Left lung (tissue), 4 donors: ENCODE measurements at regions not wholly inside any gene's neighbourhood (a gene's known extent, or its start where the extent isn't known, plus 50 kb on each side); places are given as distances from the start of the nearest gene placed in this dataset.

Experiments
- ATAC-seq: fragments of 200-7000 bp; cut with Tn5 transposase; one replicate; pipeline ENCODE4 v1.9.1; 2020; ENCODE audit warnings: moderate library complexity
- DNase-seq, 4 donors: peaks; one replicate each; pipeline ENCODE4 v3.0.0-alpha.2; 2013 to 2020
- H3K27ac ChIP-seq, 2 donors: fragments of 200-600 bp; sonication (generic) in 1 of 2; one replicate each; pipeline versions ENCODE4 v1.5.0 to v1.8.0; 2020 to 2021
- H3K27me3 ChIP-seq, 2 donors: fragments of 200-600 bp; sonication (generic) in 1 of 2; one replicate each; pipeline versions ENCODE4 v1.5.0 to v1.8.0; 2020 to 2021
- H3K36me3 ChIP-seq, 2 donors: fragments of 200-600 bp; sonication (generic) in 1 of 2; one replicate each; pipeline versions ENCODE4 v1.5.0 to v1.8.0; 2020 to 2021
- H3K4me1 ChIP-seq, 2 donors: fragments of 200-600 bp; one replicate each; pipeline ENCODE4 v1.8.0; 2021
- H3K4me3 ChIP-seq, 2 donors: fragments of 200-600 bp; sonication (generic) in 1 of 2; one replicate each; pipeline versions ENCODE4 v1.5.0 to v1.8.0; 2020 to 2021; ENCODE audit warnings: mild to moderate bottlenecking in 1 of 2
- H3K9me3 ChIP-seq, 2 donors: fragments of 200-600 bp; sonication (generic) in 1 of 2; one replicate each; pipeline versions ENCODE4 v1.5.0 to v1.8.0; 2020 to 2021
- CTCF ChIP-seq, 2 donors: fragments of 200-600 bp; sonication (generic) in 1 of 2; IDR thresholded peaks; one replicate each; pipeline versions ENCODE4 v1.5.0 to v1.8.0; 2021; ENCODE audit warnings: antibody characterized with exemption in 2 of 2
- intact Hi-C, 2 donors: fragments of 100-400 bp; cut with DNase I; formaldehyde crosslinking; loops; one replicate each; pipeline versions ENCODE4 v1.11.2 to v1.14.2; 2022
- donor health status: DM: no; HTN: yes; CAD: no.
- donor health status: DM: no; HTN: no; CAD: no.

DNA sequence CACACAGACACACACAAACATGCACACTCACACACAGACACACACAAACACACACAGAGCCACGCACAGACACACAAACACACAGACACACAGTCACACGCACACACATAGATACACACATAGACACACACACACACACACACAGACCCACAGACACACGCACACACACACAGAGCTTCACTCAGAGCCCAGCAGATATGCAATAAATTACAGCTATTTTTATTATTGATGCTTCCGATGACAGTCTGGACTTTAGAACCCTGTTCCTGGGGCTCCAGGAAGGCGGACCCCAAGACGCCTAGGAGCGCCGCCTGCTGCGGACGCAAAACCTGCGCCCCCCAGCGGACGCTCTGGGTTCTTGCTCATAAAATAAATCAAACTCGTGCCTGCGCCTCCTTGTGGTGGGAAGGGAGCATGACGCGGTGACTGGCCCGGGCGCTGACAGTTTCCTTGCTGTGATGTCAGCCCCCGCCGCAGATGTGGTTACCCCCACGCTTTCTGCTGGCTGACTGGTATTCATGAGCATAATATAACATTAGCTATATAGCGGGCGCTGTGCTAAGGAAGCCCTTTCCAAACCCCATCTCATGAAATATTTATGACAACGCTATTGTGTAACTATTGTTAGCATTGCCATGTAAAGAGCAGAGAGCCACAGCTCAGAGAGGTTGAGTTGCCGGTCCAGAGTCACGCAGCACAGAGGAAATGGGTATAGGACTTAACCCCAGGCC lies 64.4 kb upstream of the TM9SF2 start:
- DNase-seq, result peak; percentile 63 to 96 (median 85)
- intact Hi-C loops, result loop anchor here in 1 of 2 donors (5.0 kb wide), 2 partner anchors 165 to 260 kb away; no protein-coding TSS in a partner anchor
- H3K27ac ChIP-seq, result no peak overlapping the region
- H3K4me1 ChIP-seq, result peaks cover 0 to 37% of the 10 kb centered on the region in 2 donors
- H3K4me3 ChIP-seq, result no peak overlapping the region
- ATAC-seq, result peak; percentile 84
- TF ChIP-seq CTCF (IDR thresholded peaks at IDR 0.05), result peak; percentile 99 to 100
- no peaks in the 10 kb centered on the region for H3K9me3 ChIP-seq
- H3K36me3 ChIP-seq, result no peaks in the 10 kb centered on the region
- H3K27me3 ChIP-seq, result peaks cover 0 to 23% of the 10 kb centered on the region in 2 donors

GRCh38 chr13:99439048-99439447 lies 62.2 kb upstream of the TM9SF2 start:
- no peaks in the 10 kb centered on the region for H3K36me3 ChIP-seq
- no peak overlapping the region for H3K4me3 ChIP-seq
- ATAC-seq (peak; percentile 51), DNase-seq (peak in 1 of 4 donors; percentile 21)
- H3K4me1 ChIP-seq, result peaks cover 0 to 15% of the 10 kb centered on the region in 2 donors
- TF ChIP-seq CTCF (IDR thresholded peaks at IDR 0.05), result no peak
- H3K27me3 ChIP-seq, result peaks cover 0 to 23% of the 10 kb centered on the region in 2 donors
- no peak overlapping the region for H3K27ac ChIP-seq
- intact Hi-C loops, result loop anchor here in 1 of 2 donors (5.0 kb wide), 2 partner anchors 167 to 262 kb away; no protein-coding TSS in a partner anchor
- H3K9me3 ChIP-seq, result no peaks in the 10 kb centered on the region

DNA sequence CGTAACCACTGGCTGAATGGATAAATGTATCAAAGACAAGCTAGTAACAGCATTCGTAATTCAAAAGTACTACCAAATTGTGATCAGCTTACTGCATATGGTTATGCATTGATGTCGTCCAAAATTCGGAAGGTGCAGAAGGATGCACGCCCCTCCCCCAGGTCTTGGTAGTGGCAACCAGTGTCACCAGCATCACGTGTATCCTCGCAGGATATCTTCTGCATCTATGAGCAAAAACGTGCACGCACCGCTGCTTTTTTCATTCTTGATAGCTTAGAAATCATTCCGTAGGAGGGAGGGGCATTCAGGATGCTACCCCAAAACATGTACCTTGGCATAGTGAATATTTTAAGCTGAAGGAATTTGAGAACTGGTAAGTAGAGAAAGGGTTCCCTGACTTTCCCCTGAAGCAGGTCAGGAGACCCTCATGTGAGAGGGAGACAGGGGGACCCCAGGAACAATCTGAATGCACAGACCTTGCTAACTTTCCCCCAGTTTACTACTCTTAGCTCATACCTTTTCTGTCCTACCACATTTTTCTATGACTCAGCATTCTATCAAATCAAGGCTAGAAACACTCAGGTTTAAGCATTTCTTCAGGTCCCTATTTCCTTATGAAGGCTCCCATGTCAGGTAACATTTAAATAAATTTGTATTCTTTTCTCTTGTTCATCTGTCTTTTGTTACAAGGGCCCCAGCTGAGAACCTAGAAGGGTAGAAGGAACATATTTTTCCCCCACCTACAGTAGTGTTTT lies 61.2 kb upstream of the TM9SF2 start:
- no peak for ATAC-seq
- intact Hi-C loops, result loop anchor here in 1 of 2 donors (5.0 to 10.0 kb wide), 4 partner anchors 85 to 263 kb away; no protein-coding TSS in a partner anchor

GRCh38 chr13:99442273-99442895 lies 58.9 kb upstream of the TM9SF2 start:
- no peaks in the 10 kb centered on the region for H3K36me3 ChIP-seq
- ATAC-seq, result peak; percentile 87
- intact Hi-C loops, result loop anchor here in 1 of 2 donors (10.0 kb wide), 2 partner anchors 82 to 172 kb away; no protein-coding TSS in a partner anchor
- H3K4me3 ChIP-seq, result no peak overlapping the region
- peak; percentile 95 to 96 for TF ChIP-seq CTCF (IDR thresholded peaks at IDR 0.05)
- DNase-seq, result peak in 1 of 4 donors; percentile 48
- no peaks in the 10 kb centered on the region for H3K4me1 ChIP-seq
- H3K27me3 ChIP-seq, result peaks cover 0 to 23% of the 10 kb centered on the region in 2 donors
- H3K9me3 ChIP-seq, result no peaks in the 10 kb centered on the region
- H3K27ac ChIP-seq, result no peak overlapping the region

More for the DNA sequence above, 61.2 kb upstream of the TM9SF2 start:
- peaks cover 0 to 23% of the 10 kb centered on the region in 2 donors for H3K27me3 ChIP-seq
- H3K4me3 ChIP-seq, result no peak overlapping the region
- no peak for DNase-seq
- no peaks in the 10 kb centered on the region for H3K9me3 ChIP-seq
- peaks cover 0 to 8% of the 10 kb centered on the region in 2 donors for H3K4me1 ChIP-seq
- H3K27ac ChIP-seq, result no peak overlapping the region
- TF ChIP-seq CTCF (IDR thresholded peaks at IDR 0.05), result no peak
- H3K36me3 ChIP-seq, result no peaks in the 10 kb centered on the region
